SH-SY5Y (cell line): ENCODE measurements at regions not wholly inside any gene's neighbourhood (a gene's known extent, or its start where the extent isn't known, plus 50 kb on each side); places are given as distances from the start of the nearest gene placed in this dataset.

Experiments used
- GATA2 ChIP-seq: IDR thresholded peaks from 2 replicates; pipeline ENCODE4 v1.6.1; 2011; ENCODE audit warnings: mild to moderate bottlenecking, low read depth, low read length
- GATA3 ChIP-seq: IDR thresholded peaks from 2 replicates; pipeline ENCODE4 v1.6.1; 2011; ENCODE audit warnings: low read depth, mild to moderate bottlenecking, low read length, moderate library complexity

DNA sequence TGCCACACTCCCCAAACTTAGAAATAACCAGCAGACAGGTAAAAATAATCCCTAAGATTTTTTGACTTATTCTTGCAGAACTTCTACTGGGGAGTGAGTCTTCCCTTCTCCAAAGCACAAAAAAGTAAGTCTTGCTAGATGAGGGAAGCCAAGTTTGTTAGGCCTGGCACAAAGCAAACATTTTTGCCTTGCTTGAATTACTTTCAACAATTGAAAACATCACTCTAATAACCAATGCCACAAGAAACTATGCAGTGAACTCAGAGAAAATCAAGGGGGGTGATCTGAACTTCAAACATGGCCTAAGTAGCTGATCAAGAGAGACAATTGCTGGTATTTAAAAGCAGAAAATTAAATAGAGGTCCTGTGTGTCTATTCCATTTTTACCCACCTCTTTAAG lies 123.6 kb upstream of the SLC1A3 start:
- no peak for TF ChIP-seq GATA3
- TF ChIP-seq GATA2 = no peak
